Epithelial cell of proximal tubule (primary cell): ENCODE measurements at regions not wholly inside any gene's neighbourhood (a gene's known extent, or its start where the extent isn't known, plus 50 kb on each side); places are given as distances from the start of the nearest gene placed in this dataset.

ENCODE experiments used
- DNase-seq: peaks from one replicate; pipeline ENCODE4 v3.0.0-alpha.2; 2011; ENCODE audit warnings: low read depth
- H3K4me3 ChIP-seq: 2 replicates; pipeline ENCODE4 v1.5.1; 2011; ENCODE audit warnings: low read depth, mild to moderate bottlenecking, low read length
- TF ChIP-seq, protein P1 (sequence below): conservative IDR thresholded peaks from 2 replicates; pipeline ENCODE4 v1.5.1; 2012; ENCODE audit warnings: low read depth, mild to moderate bottlenecking, low read length

DNA sequence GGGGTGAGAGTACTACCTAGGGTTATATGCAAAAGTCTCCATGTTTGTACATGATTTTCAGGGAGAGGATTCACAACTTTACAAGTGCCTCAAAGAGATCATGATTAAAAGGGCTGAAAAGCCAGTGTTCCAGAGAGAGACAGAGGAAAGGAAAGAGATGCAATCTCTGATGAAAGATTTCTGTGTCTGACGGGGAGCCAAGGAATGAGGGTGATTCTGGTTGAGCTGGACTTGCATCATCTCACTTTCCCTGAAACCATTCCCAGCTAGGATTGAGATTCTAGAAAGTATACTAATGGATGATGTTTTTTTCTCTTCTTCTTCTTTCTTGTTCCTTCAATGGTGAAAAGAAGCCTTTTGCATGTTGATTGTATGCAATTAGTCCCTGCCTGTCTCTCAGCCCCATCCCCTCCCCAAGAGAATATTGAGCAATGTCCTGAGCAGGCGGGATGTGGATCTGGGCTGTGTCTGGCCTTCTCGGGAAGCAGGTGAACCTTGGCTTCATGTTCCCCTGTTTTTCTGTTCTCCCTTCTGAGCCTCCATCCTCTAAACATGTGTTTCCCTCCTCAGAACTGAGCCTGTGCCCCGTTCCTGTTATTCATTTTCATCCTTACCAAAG is 186.1 kb downstream of the ZNF365 start:
- no peak overlapping the region for H3K4me3 ChIP-seq
- DNase-seq, result no peak
- TF ChIP-seq, protein P1, sequence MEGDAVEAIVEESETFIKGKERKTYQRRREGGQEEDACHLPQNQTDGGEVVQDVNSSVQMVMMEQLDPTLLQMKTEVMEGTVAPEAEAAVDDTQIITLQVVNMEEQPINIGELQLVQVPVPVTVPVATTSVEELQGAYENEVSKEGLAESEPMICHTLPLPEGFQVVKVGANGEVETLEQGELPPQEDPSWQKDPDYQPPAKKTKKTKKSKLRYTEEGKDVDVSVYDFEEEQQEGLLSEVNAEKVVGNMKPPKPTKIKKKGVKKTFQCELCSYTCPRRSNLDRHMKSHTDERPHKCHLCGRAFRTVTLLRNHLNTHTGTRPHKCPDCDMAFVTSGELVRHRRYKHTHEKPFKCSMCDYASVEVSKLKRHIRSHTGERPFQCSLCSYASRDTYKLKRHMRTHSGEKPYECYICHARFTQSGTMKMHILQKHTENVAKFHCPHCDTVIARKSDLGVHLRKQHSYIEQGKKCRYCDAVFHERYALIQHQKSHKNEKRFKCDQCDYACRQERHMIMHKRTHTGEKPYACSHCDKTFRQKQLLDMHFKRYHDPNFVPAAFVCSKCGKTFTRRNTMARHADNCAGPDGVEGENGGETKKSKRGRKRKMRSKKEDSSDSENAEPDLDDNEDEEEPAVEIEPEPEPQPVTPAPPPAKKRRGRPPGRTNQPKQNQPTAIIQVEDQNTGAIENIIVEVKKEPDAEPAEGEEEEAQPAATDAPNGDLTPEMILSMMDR, result no peak

DNA sequence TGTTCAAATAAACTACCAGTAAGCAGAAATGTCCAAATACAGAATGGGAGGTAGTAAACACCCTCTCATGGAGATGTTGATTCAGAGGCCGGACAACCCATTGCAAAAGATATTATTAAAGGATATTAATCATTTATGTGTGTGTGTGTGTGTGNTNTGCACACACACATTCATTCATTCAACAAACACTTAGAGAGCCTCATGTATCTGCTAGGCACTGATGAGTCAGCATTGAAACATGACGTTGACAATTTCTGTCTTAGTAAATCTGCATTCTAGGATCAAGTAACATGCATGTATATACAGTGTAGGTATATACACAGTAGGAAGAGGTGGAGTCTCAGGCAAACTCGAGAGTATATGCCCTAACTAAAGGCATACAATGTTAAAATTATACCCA is 187.0 kb downstream of the ZNF365 start:
- no peak overlapping the region for H3K4me3 ChIP-seq
- TF ChIP-seq, protein P1, result no peak
- DNase-seq, result no peak

- H3K4me3 ChIP-seq, result no peak overlapping the region
- TF ChIP-seq, protein P1, result no peak
- DNase-seq, result no peak
Observed at GRCh38 chr10:62562101-62562500, 187.9 kb downstream of the ZNF365 start.

DNA sequence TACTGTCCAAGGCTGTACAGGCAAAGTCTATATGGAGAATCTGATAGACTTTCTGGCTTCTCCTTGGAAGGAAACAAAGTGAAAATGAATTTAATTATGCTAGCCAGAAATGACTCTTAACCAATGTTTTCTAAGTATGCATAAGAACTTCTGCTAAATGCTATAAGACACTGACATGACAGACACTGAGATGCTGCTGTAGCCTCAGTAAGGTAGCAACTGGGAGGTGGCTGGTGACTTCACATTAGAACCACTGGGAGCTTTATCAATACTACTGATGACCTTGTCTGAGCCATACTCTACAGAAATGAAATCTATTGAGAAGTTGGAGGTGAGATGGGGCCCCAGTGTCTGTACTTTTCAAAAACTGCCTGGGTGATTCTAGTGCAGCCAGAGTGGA is 188.6 kb downstream of the ZNF365 start:
- TF ChIP-seq, protein P1, result no peak
- no peak for DNase-seq
- H3K4me3 ChIP-seq, result no peak overlapping the region

DNA sequence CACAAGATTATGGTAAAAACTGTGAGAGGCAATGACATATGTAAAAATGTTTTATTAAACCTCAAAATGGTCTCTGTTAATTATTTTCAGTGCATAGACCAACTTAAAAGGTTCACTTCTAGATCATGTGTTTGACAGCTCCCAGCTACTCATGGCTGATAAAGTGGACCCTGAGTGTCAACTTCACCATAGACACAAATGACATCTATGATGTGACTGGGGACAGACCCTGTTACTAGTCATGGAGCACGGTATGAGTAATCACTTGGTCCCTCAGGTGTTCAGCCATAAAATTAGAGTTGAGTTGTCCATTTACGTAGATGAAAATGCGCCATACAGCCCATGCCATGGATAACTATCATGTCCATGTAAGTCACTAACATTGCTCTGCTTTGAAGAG is 199.8 kb downstream of the ZNF365 start:
- no peak overlapping the region for H3K4me3 ChIP-seq
- TF ChIP-seq, protein P1, result no peak
- no peak for DNase-seq

DNA sequence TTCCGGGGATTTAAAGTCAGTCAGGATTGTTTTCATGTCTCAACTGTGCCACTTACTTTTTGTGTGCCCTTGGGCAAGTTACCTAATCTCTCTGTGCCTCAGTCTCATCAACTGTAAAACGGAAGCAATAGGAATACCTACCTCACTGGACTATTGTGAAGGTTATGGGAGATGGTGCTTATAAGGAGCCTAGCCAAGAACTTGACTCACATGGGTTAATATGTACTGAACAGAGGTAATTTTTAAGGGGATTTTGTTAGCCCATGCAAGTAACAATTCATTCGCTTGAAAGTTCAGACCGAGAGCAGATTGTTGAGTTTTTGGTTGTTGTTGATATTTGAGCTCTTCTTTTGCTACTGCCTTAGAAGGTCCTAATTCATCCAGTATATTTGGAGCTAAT is 202.9 kb downstream of the ZNF365 start:
- H3K4me3 ChIP-seq, result no peak overlapping the region
- TF ChIP-seq, protein P1, result no peak
- no peak for DNase-seq

- no peak for DNase-seq
Observed at GRCh38 chr10:62577666-62578291, 203.6 kb downstream of the ZNF365 start.

More at GRCh38 chr10:62577666-62578291, 203.6 kb downstream of the ZNF365 start:
- TF ChIP-seq, protein P1, result no peak
- no peak overlapping the region for H3K4me3 ChIP-seq
